Endothelial cell of umbilical vein (primary cell): ENCODE measurements at regions not wholly inside any gene's neighbourhood (a gene's known extent, or its start where the extent isn't known, plus 50 kb on each side); places are given as distances from the start of the nearest gene placed in this dataset.

Source experiments
- BruUV-seq: library from RNA; stranded (reverse); fragments of 400-500 nt; replicated peaks from 2 replicates; lab custom pipeline; 2021; lab: Mats Ljungman, UMichigan
- CTCF ChIA-PET: fragments of 300-600, 350-600 bp; sonication (Branson Sonifier 250); formaldehyde crosslinking; loops from one replicate; lab custom pipeline; 2021; ENCODE audit warnings: antibody characterized with exemption, inconsistent platforms; lab: Charles Lee
- POLR2A ChIA-PET: fragments of 300-600, 350-600 bp; sonication (Branson Sonifier 250); formaldehyde crosslinking; loops from one replicate; lab custom pipeline; 2021; ENCODE audit warnings: antibody characterized with exemption, inconsistent platforms; lab: Charles Lee
- DNase-seq: peaks from one replicate; pipeline ENCODE4 v3.0.0-alpha.2; 2011; ENCODE audit warnings: low read depth, low spot score
- FAIRE-seq: peaks from 2 replicates; lab custom pipeline; 2011; peaks lifted over from hg19 to GRCh38; lab: Jason Lieb, UNC
- H2AFZ ChIP-seq: 2 replicates; pipeline ENCODE4 v1.6.0; 2012; ENCODE audit warnings: low read depth, low read length, control low read depth, inconsistent platforms
- H3K27ac ChIP-seq: 2 replicates; pipeline ENCODE4 v1.5.1; 2011; ENCODE audit warnings: low read depth, mild to moderate bottlenecking, control low read depth, low read length, moderate library complexity; ENCODE audit not compliant: insufficient read depth
- H3K27me3 ChIP-seq, 2 experiments: 2 replicates each; pipeline versions ENCODE4 v1.6.0 to v1.6.1; 2011; ENCODE audit warnings: low read length in 2 of 2, mixed read lengths in 1 of 2; ENCODE audit not compliant: control insufficient read depth in 2 of 2, insufficient read depth in 2 of 2
- H3K36me3 ChIP-seq, 2 experiments: 2 replicates in 1 of 2; 3 replicates in 1 of 2; pipeline ENCODE4 v1.5.1; 2011; ENCODE audit warnings: low read length in 2 of 2, mild to moderate bottlenecking in 1 of 2, moderate library complexity in 1 of 2; ENCODE audit not compliant: control insufficient read depth in 2 of 2, insufficient read depth in 2 of 2; ENCODE audit errors: extremely low read depth in 1 of 2
- H3K4me1 ChIP-seq: 3 replicates; pipeline ENCODE4 v1.5.1; 2011; ENCODE audit warnings: mild to moderate bottlenecking, low read length; ENCODE audit not compliant: control insufficient read depth, insufficient read depth; ENCODE audit errors: extremely low read depth
- H3K4me2 ChIP-seq: 2 replicates; pipeline ENCODE4 v1.6.1; 2011; ENCODE audit warnings: low read length, control low read depth, mixed read lengths; ENCODE audit not compliant: insufficient read depth
- H3K4me3 ChIP-seq, 3 experiments: fragments of 200-600 bp in 1 of 3; sonication (generic), shearing (Covaris generic) in 1 of 3; replicated peaks in 1 of 3; 2 replicates each; pipeline ENCODE4 v1.5.1; 2011 to 2016; ENCODE audit warnings: control low read depth in 3 of 3, low read length in 3 of 3, mild to moderate bottlenecking in 2 of 3, inconsistent platforms in 1 of 3, low read depth in 1 of 3, moderate library complexity in 1 of 3; ENCODE audit not compliant: insufficient read depth in 1 of 3
- H3K79me2 ChIP-seq: 2 replicates; pipeline ENCODE4 v1.6.0; 2012; ENCODE audit warnings: low read length, inconsistent platforms; ENCODE audit not compliant: control insufficient read depth, insufficient read depth
- H3K9ac ChIP-seq: replicated peaks from 2 replicates; pipeline ENCODE3; 2011; ENCODE audit warnings: low read length, control low read depth; ENCODE audit not compliant: insufficient read depth; ENCODE audit errors: extremely low read depth
- H3K9me1 ChIP-seq: replicated peaks from 3 replicates; pipeline ENCODE4 v1.6.0; 2011; ENCODE audit warnings: mild to moderate bottlenecking, low read length; ENCODE audit not compliant: control insufficient read depth, insufficient read depth; ENCODE audit errors: extremely low read depth
- H3K9me3 ChIP-seq: replicated peaks from 2 replicates; pipeline ENCODE4 v1.5.1; 2012; ENCODE audit warnings: low read length, inconsistent platforms; ENCODE audit not compliant: control insufficient read depth, insufficient read depth
- H4K20me1 ChIP-seq: replicated peaks from 2 replicates; pipeline ENCODE3; 2011; ENCODE audit warnings: mild to moderate bottlenecking, low read length; ENCODE audit not compliant: control insufficient read depth, insufficient read depth; ENCODE audit errors: extremely low read depth
- CTCF ChIP-seq, 2 donors: IDR thresholded peaks; 1 replicate in 1 of 2; 2 replicates in 1 of 2; pipeline ENCODE4 v1.5.1; 2011; ENCODE audit warnings: low read length in 2 of 2, mild to moderate bottlenecking in 2 of 2, moderate library complexity in 2 of 2, control low read depth in 1 of 2, inconsistent platforms in 1 of 2, low read depth in 1 of 2; ENCODE audit not compliant: insufficient read depth in 1 of 2; ENCODE audit errors: extremely low read depth in 1 of 2
- EZH2 ChIP-seq: IDR thresholded peaks from 2 replicates; pipeline ENCODE4 v1.6.1; 2012; ENCODE audit warnings: borderline replicate concordance, low read depth, mild to moderate bottlenecking, moderate library complexity, low read length, inconsistent platforms; ENCODE audit not compliant: severe bottlenecking
- FOS ChIP-seq: IDR thresholded peaks from 2 replicates; pipeline ENCODE4 v1.6.1; 2011; ENCODE audit warnings: mild to moderate bottlenecking, low read length, moderate library complexity, borderline replicate concordance; ENCODE audit not compliant: insufficient read depth
- GATA2 ChIP-seq: IDR thresholded peaks from 2 replicates; pipeline ENCODE4 v1.7.0; 2011; ENCODE audit warnings: low read depth, mild to moderate bottlenecking, moderate library complexity, mixed read lengths, low read length; ENCODE audit not compliant: insufficient read length, insufficient read depth
- JUN ChIP-seq: IDR thresholded peaks from 2 replicates; pipeline ENCODE4 v1.6.1; 2011; ENCODE audit warnings: borderline replicate concordance, low read depth; ENCODE audit not compliant: insufficient read length, insufficient read depth
- MYC ChIP-seq: IDR thresholded peaks from one replicate; pipeline ENCODE4 v1.6.1; 2011; ENCODE audit warnings: mild to moderate bottlenecking, low read depth, low read length
- POLR2A ChIP-seq: IDR thresholded peaks from 2 replicates; pipeline ENCODE4 v1.6.1; 2012; ENCODE audit warnings: low read depth, mild to moderate bottlenecking, control low read depth, low read length
- POLR2AphosphoS5 ChIP-seq: IDR thresholded peaks from 2 replicates; pipeline ENCODE4 v1.6.1; 2012; ENCODE audit warnings: low read depth, mild to moderate bottlenecking, control low read depth, low read length, moderate library complexity; ENCODE audit not compliant: insufficient read depth
- dilution Hi-C: fragments of 300-500 bp; cut with MboI; formaldehyde crosslinking; loops from one replicate; pipeline ENCODE4 v1.15.0; 2019; ENCODE audit warnings: low sequenced_read_pairs; ENCODE audit not compliant: extremely low pct_ligation_motif_present
- intact Hi-C: fragments of 100-400 bp; cut with micrococcal nuclease; formaldehyde crosslinking; loops from one replicate; pipeline ENCODE4 v1.10.0; 2022
- TF ChIP-seq, protein P1 (sequence below): IDR thresholded peaks from 2 replicates; pipeline ENCODE4 v1.6.1; 2011; ENCODE audit not compliant: insufficient read depth, insufficient read length

DNA sequence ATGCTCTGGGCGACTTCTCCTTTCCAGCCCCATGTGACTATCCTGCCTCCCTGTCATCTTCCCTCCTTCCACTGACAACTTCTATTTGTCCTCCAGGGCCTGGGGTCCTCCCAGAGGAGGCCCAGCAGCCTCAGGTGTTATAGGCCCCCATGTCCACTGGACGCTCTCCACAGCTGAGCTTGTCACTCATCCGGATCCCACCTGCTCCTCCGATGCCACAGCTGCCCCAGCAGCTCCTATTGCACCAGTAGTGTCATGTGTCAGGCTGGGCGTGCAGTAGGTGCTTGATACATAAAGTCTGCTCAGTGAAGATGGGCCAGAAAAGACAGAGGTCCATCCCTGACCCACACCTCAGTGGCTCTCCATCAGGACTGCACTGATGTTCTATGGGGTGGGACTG lies 305.7 kb upstream of the MYT1L start:
- no TSS peak for BruUV-seq
- H3K27ac ChIP-seq, result no peak overlapping the region
- H3K36me3 ChIP-seq, result no peaks in the 10 kb centered on the region
- intact Hi-C loops (no loop called here), dilution Hi-C loops (no loop called here)
- no peaks in the 10 kb centered on the region for H3K4me1 ChIP-seq
- no peak for DNase-seq
- H2AFZ ChIP-seq, result no peak overlapping the region
- TF ChIP-seq CTCF (IDR thresholded peaks at IDR 0.05; ENCODE audit: extremely low read depth in 1 of 2, insufficient read depth in 1 of 2, low read depth in 1 of 2, low read length in 2 of 2), result no peak
- TF ChIP-seq GATA2, result no peak
- no peak for TF ChIP-seq POLR2AphosphoS5
- TF ChIP-seq JUN, result no peak
- TF ChIP-seq, protein P1, sequence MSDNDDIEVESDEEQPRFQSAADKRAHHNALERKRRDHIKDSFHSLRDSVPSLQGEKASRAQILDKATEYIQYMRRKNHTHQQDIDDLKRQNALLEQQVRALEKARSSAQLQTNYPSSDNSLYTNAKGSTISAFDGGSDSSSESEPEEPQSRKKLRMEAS, result no peak
- TF ChIP-seq FOS, result no peak
- no peak for TF ChIP-seq POLR2A
- no peak for TF ChIP-seq MYC
- no peak for TF ChIP-seq EZH2
- H3K9ac ChIP-seq, result no peak overlapping the region
- H3K9me1 ChIP-seq, result no peaks in the 10 kb centered on the region
- H3K27me3 ChIP-seq, result no peaks in the 10 kb centered on the region
- ChIA-PET POLR2A (no interaction called here), CTCF (no interaction called here)
- no peaks in the 10 kb centered on the region for H4K20me1 ChIP-seq
- H3K4me2 ChIP-seq, result no peak overlapping the region
- no peak overlapping the region for H3K4me3 ChIP-seq
- H3K9me3 ChIP-seq, result peaks cover 10% of the 10 kb centered on the region
- no peaks in the 10 kb centered on the region for H3K79me2 ChIP-seq
- FAIRE-seq, result no peak
